GM12873 (cell line): ENCODE measurements at regions not wholly inside any gene's neighbourhood (a gene's known extent, or its start where the extent isn't known, plus 50 kb on each side); places are given as distances from the start of the nearest gene placed in this dataset.

Experiments
- TF ChIP-seq, protein P1 (sequence below): IDR thresholded peaks from 2 replicates; pipeline ENCODE4 v1.5.1; 2012; ENCODE audit warnings: low read depth, mild to moderate bottlenecking, moderate library complexity, low read length, control low read depth; ENCODE audit not compliant: insufficient read depth; ENCODE audit errors: missing control alignments

DNA sequence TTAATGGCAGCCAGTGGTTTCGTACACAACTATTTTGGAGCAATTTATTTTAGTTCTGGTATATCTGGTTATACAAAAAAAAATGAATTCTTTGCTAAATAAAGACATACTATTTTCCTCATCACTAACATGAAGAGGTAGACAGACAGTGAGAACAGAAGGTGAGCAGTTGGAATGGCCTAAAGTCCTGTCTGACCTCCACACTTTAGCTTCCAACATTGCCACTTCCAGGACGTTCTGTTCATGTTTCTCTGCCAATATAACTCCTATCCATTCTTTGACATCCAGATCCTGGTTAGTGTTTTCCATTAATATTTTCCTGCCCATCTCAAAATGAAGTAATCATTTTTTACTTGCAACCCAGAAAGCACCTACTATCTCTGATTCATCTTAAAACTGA lies 112.9 kb upstream of the FRY start:
- TF ChIP-seq, protein P1, sequence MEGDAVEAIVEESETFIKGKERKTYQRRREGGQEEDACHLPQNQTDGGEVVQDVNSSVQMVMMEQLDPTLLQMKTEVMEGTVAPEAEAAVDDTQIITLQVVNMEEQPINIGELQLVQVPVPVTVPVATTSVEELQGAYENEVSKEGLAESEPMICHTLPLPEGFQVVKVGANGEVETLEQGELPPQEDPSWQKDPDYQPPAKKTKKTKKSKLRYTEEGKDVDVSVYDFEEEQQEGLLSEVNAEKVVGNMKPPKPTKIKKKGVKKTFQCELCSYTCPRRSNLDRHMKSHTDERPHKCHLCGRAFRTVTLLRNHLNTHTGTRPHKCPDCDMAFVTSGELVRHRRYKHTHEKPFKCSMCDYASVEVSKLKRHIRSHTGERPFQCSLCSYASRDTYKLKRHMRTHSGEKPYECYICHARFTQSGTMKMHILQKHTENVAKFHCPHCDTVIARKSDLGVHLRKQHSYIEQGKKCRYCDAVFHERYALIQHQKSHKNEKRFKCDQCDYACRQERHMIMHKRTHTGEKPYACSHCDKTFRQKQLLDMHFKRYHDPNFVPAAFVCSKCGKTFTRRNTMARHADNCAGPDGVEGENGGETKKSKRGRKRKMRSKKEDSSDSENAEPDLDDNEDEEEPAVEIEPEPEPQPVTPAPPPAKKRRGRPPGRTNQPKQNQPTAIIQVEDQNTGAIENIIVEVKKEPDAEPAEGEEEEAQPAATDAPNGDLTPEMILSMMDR = no peak

DNA sequence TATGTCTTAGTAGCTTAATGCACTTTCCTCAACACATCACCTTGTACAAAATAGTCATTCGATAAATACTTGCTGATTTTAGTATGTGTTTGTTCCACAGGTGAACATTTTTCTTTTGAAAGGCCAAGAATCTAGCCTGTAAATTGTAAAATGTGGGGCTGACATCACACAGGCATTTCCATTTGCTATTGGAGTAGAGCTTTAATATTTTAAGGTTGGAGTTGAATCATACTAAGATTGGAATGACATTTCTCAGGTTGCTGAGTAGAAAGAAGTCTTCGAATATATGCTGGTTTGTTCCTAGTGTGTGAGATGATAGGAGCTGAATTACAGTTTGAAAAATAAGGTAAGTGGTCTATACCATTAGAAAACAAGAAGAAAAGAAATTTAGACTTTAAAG lies 112.3 kb upstream of the FRY start:
- TF ChIP-seq, protein P1 = no peak

DNA sequence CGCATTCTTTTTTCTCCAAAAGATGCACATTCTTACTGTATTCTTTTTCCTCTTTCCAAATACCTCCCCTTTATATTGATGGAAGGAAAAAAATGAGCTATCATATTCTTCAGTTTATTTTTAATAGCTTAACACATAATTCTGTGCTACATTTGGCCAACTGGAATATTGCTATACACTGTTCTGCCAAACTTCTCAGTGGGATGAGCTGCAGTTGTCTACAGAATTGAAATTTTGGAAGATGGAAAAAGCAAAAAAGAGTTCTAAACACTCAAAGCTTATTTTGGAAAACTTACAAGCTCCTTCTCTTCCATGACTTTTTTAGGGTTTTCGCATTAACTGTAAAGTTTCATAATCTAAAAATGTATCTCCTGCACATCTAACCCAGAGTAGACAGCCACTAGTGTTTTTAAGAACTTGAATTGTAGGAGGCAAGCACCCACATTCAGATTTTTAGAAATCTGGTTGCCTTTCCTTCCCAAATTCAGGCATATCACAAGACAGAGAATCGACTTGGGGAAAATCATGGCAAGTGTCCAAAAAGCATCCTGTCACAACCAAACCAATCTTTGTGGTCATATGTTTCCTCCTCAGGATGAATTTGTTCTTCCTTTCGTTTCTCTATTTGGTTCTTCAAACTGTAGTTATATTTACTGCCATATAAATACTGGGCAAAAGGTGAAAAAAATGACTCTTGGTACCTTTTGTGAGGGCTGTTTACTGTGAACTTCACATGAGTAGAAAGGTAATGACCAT lies 111.4 kb upstream of the FRY start:
- TF ChIP-seq, protein P1 = no peak

DNA sequence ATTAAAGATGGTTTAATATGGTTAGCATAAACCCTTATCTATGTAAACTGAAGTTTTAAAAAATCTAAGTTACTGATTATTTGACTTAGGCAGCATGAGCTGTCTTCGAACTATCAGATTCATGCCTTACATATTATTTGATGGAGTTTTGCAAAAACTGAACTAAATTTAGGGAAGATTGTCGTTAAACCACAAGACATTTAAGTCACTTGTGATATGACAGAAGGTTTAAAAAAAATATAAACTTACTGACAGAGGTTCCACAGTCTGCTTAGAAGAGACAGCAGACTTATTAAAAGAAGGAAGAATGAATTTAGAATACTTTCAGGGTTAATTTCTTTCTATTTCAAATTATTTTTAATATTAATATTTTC lies 110.9 kb upstream of the FRY start:
- TF ChIP-seq, protein P1 = no peak

DNA sequence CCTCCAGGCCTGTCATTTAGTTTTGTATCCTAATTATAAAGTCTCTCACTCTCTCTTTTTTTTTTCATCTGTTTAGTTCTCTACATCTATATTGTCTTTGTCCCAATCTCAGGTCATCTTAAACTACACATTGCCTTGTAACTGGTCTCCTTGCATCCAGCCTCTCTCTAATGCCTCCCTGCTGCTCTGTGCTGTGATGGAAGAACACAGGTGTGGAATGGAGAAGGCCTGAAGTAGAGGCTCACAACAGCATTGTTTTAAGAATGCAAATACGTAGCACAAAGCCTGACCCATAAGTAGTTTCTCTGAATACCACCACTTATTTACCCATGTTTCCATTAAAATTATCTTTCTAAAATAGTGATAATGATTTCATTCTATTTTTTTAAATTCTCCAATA lies 108.8 kb upstream of the FRY start:
- TF ChIP-seq, protein P1 = no peak

DNA sequence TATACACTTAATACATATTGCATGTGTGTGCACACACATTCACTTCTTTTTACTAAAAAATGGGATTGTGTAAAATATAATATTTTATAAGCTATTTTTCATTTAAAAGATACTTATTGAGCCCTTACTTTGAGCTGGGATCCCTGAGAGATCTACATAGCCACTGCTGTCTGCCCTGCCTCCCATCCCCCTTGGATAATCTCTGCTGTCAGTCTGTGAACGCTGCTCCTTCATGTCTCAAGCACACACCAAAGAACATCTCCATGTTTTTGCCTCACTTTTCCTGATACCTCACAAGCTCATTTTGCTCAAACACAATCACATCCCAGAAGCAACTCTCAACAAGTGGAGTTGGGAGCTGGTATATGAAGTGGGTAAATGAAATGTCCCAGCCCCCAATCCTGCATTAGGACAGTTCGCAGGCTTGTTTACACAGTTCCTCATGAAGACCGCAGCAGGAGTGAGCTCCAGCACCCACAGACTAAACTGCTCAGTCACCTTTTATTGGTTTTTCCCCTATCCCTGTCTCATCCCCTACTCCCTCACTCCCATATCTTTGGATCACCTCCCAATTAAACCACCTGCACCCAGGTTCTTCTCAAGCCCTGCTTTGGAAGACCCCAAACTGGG lies 108.3 kb upstream of the FRY start:
- TF ChIP-seq, protein P1 = no peak

DNA sequence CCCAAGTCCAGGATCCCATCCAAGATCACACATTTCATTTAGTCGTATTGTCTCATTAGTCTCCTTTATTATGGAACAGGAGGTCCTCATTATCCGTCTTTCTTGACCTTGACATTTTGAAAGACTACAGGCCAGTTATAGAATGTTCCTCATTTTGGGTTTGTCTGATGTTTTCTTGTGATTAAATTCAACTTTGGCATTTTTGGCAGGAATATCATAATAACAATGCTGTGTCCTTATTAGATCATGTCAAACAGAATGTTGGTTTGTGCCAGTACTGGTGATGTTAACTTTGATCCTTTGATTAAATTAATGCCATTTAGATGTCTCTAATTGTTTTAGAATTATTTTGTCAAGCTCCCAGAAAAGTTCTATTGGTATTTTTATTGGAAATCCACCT lies 106.5 kb upstream of the FRY start:
- TF ChIP-seq, protein P1 = no peak
